IMR-90 (cell line): ENCODE measurements at regions not wholly inside any gene's neighbourhood (a gene's known extent, or its start where the extent isn't known, plus 50 kb on each side); places are given as distances from the start of the nearest gene placed in this dataset.

Experiments used
- BHLHE40 ChIP-seq: fragments of 150-350 bp; IDR thresholded peaks from 2 replicates; pipeline ENCODE4 v1.6.1; 2016; ENCODE audit warnings: mild to moderate bottlenecking, low read depth, low read length
- CEBPB ChIP-seq: IDR thresholded peaks from 2 replicates; pipeline ENCODE4 v1.6.1; 2012; ENCODE audit warnings: low read depth, low read length, improper control_type of control experiment
- ELK1 ChIP-seq: fragments of 150-350 bp; IDR thresholded peaks from 2 replicates; pipeline ENCODE4 v1.6.1; 2016; ENCODE audit warnings: low read depth, mild to moderate bottlenecking, low read length, moderate library complexity, borderline replicate concordance
- FOS ChIP-seq: fragments of 150-350 bp; IDR thresholded peaks from 2 replicates; pipeline ENCODE4 v1.6.1; 2016; ENCODE audit warnings: low read depth, low read length
- MAFK ChIP-seq: IDR thresholded peaks from 2 replicates; pipeline ENCODE4 v1.6.1; 2012; ENCODE audit warnings: low read depth, low read length, improper control_type of control experiment
- MAZ ChIP-seq: IDR thresholded peaks from 2 replicates; pipeline ENCODE4 v1.6.1; 2012; ENCODE audit warnings: low read depth, mild to moderate bottlenecking, low read length, improper control_type of control experiment, moderate library complexity, borderline replicate concordance
- NFE2L2 ChIP-seq: fragments of 150-350 bp; IDR thresholded peaks from 2 replicates; pipeline ENCODE4 v1.6.1; 2016; ENCODE audit warnings: low read depth, mild to moderate bottlenecking, low read length
- POLR2A ChIP-seq: IDR thresholded peaks from 2 replicates; pipeline ENCODE4 v1.6.1; 2012; ENCODE audit warnings: mild to moderate bottlenecking, low read depth, low read length
- RAD21 ChIP-seq: IDR thresholded peaks from 2 replicates; pipeline ENCODE4 v1.6.1; 2012; ENCODE audit warnings: low read length, improper control_type of control experiment
- RCOR1 ChIP-seq: IDR thresholded peaks from 2 replicates; pipeline ENCODE4 v1.6.1; 2012; ENCODE audit warnings: mild to moderate bottlenecking, low read length, improper control_type of control experiment; ENCODE audit not compliant: insufficient replicate concordance
- RFX5 ChIP-seq: IDR thresholded peaks from 2 replicates; pipeline ENCODE4 v1.8.0; 2012; ENCODE audit warnings: low read depth, mild to moderate bottlenecking, low read length, moderate library complexity
- USF2 ChIP-seq: fragments of 150-350 bp; IDR thresholded peaks from 2 replicates; pipeline ENCODE4 v1.6.1; 2017; ENCODE audit warnings: mild to moderate bottlenecking, antibody characterized with exemption, low read length, low read depth
- TF ChIP-seq, protein P1 (sequence below): conservative IDR thresholded peaks from 2 replicates; pipeline ENCODE4 v1.5.1; 2012; ENCODE audit warnings: mild to moderate bottlenecking, low read depth, low read length, improper control_type of control experiment

DNA sequence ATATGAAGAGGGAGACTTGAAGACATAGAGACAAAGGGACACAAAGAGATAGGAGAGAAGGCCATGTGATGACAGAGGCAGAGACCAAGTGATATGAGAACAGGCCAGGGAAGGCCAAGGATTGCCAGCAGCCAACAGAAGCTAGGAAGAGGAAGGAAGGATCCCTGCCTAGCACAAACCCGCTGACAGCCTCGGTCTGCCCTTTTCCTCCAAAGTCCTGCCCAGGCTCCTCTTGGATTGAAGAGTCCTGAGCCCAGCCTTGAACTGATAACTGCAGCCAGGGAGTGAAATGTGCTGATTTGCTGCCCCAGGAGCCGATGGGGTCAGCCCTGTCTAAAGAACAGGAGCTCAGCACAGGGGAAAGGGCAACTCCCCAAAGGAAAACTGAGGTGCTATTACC is 76.6 kb downstream of the MCFD2 start:
- TF ChIP-seq CEBPB (no peak), POLR2A (no peak), RAD21 (no peak), MAFK (no peak), BHLHE40 (no peak), FOS (no peak), MAZ (no peak), NFE2L2 (no peak), RCOR1 (no peak), USF2 (no peak), RFX5 (no peak), ELK1 (no peak)
- TF ChIP-seq, protein P1, sequence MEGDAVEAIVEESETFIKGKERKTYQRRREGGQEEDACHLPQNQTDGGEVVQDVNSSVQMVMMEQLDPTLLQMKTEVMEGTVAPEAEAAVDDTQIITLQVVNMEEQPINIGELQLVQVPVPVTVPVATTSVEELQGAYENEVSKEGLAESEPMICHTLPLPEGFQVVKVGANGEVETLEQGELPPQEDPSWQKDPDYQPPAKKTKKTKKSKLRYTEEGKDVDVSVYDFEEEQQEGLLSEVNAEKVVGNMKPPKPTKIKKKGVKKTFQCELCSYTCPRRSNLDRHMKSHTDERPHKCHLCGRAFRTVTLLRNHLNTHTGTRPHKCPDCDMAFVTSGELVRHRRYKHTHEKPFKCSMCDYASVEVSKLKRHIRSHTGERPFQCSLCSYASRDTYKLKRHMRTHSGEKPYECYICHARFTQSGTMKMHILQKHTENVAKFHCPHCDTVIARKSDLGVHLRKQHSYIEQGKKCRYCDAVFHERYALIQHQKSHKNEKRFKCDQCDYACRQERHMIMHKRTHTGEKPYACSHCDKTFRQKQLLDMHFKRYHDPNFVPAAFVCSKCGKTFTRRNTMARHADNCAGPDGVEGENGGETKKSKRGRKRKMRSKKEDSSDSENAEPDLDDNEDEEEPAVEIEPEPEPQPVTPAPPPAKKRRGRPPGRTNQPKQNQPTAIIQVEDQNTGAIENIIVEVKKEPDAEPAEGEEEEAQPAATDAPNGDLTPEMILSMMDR: no peak
